HG03060 (cell line): ENCODE measurements at regions not wholly inside any gene's neighbourhood (a gene's known extent, or its start where the extent isn't known, plus 50 kb on each side); places are given as distances from the start of the nearest gene placed in this dataset.

Experiments
- ATAC-seq: cut with Tn5 transposase; IDR thresholded peaks from one replicate; pipeline ENCODE4 v1.9.1; 2021; ENCODE audit warnings: low read depth, moderate number of reproducible peaks; ENCODE audit not compliant: unreplicated experiment

- no peak for ATAC-seq
These were observed 87.6 kb upstream of the TLE3 start for GRCh38 chr15:70185251-70185711.

DNA sequence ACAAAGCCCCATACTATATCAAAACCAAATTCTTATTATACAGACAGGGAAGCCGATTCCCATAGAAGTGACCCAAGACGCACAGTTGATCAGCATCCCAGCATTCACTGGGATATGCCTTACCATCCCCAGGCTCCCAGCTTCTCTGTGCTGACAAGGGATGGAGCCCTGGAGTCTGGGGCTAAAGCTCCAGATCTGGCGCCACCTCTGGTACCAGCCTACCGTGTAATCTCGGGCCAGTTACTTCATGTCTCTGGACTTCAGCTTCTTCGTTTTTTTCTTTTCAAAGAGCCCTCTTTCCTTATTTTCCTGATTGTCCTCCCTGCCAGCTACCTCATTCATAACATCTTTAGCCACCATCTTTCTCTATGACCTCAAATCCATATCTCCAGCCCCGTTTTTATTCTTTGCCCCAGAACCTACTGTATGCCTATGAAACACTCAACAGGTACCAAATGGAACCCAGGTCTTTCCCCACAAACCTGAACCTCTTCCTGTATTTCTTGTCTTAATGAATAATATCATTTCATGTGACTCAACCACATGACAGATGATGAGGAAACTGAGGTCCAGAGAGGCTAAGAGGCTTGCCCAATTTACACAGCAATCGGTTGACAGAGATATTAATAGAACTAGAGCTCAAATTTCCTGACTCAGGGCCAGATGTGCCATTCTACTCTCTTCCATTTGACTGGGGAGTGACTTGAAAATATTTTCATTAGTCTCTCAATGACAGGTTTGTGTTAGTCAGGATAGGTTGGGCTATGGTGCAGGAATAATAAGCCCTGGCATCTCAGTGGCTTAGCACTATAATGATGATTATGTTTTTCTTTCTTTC lies 85.4 kb upstream of the TLE3 start:
- ATAC-seq: no peak

DNA sequence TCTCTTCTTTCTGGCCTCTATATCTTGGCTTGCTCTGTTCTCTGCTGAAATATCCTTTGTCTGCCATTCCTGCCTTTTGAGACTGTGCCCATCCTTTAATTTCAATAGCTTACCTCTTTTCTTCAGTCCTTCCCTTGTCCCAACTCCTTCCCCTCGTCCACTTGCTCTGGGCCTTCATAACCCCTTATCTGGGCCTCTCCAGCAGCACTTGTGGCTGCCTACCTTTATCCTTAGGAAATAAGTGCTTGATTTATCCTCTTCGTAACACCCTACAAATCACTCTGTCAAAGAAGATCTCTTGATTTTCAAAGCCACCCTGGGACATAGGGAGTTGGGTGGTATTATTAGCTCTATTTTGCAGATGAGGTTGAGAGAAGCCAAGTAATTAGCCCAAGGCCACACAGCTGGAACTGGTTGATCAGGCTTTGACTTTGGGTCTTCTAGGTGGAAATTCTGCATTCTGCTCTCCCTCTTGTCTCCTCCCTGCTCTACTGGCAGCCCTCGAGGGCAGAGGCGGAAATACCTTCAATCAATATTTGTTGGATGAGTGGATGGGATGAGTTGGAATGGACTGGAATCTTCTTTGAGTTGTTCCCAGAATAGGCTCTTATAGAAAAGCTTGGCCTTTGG lies 84.0 kb upstream of the TLE3 start:
- ATAC-seq: no peak

GRCh38 chr15:70180186-70180875 lies 82.6 kb upstream of the TLE3 start:
- ATAC-seq: no peak

- ATAC-seq: no peak
These were observed 81.7 kb upstream of the TLE3 start for GRCh38 chr15:70179309-70179892.

GRCh38 chr15:70178335-70179084 lies 80.8 kb upstream of the TLE3 start:
- ATAC-seq: no peak

- no peak for ATAC-seq
These were observed 75.0 kb upstream of the TLE3 start for GRCh38 chr15:70172566-70173225.

DNA sequence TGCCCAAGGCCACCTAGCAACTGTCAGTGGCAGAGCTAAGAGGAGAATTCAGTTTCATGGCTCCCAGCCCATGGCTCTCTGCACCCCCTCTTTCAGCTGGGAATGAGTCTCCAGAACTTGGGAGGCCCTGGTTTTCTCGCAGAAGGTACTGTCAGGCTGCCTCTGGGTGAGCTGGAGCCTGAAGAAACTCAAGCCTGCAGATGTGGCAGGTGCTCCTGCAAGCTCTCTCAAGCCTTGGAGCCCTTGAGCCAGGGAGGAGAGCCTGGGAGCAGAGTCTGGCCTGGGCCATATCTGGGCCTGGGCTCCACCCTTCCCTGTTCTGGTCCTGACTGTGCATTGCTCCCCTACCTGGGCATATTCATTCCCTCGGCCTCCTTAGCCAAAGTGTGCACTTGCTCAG lies 74.4 kb upstream of the TLE3 start:
- no peak for ATAC-seq

DNA sequence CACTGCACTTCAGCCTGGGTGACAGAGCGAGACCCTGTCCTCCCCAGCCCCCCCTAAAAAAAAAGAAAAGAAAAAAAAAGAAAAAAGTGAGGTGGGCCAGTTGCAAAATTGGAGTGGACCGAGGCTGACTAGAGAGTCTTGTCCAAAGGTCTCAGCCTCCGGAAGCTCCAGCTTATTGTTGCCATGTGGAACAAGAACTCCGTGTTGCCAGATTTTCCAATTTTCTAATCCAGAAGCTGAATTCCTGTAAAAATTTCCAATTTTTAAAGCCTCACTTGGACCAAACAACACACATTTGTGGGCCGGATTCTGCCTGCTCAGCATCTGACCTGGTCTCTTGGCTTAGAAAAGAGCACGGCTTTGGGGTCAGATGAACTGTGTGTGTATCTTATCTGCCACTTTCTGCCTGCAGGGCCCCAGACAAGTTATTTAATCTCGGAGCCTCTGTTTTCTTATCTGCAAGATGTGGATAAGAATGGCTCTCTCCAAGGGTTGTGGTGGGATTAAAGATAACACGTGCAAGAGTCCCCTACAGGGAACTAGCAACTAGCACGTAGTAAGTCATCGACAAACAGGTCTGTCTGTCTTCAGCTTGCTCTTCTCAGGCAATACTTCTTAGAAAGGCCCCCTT lies 73.7 kb upstream of the TLE3 start:
- no peak for ATAC-seq

DNA sequence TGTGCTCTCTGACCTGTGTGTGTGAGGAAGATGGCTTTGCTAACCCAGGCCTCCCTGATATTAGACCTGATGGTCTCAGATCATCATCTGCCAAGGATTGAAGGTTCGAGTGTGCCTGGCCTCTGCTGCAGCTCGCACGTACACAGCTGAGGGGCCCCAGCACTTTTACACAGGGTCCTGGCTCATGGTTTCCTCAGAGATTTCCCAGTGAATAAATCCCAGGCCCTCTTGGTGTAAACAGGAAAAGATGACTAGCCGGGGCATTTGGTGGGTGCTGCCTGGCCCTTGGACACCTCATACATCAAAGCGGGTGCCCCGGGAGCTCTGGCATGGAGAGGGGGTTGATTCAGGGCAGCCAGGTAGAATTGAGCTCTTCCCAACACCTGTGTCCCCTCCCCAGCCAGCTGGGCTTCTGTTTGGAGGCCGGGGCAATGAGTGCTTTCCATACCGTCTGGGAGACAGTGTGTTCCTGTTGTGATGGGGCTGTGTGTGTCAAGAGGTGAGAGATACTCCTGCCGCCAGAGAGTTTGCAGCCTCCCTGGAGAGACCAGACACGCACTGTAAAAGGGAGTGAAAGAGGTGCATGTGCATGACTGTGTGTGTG lies 72.5 kb upstream of the TLE3 start:
- ATAC-seq: no peak

GRCh38 chr15:70169147-70169546 lies 71.4 kb upstream of the TLE3 start:
- ATAC-seq: no peak

GRCh38 chr15:70167155-70167554 lies 69.4 kb upstream of the TLE3 start:
- ATAC-seq: no peak

- ATAC-seq: no peak
These were observed 68.9 kb upstream of the TLE3 start for GRCh38 chr15:70166506-70167087.

DNA sequence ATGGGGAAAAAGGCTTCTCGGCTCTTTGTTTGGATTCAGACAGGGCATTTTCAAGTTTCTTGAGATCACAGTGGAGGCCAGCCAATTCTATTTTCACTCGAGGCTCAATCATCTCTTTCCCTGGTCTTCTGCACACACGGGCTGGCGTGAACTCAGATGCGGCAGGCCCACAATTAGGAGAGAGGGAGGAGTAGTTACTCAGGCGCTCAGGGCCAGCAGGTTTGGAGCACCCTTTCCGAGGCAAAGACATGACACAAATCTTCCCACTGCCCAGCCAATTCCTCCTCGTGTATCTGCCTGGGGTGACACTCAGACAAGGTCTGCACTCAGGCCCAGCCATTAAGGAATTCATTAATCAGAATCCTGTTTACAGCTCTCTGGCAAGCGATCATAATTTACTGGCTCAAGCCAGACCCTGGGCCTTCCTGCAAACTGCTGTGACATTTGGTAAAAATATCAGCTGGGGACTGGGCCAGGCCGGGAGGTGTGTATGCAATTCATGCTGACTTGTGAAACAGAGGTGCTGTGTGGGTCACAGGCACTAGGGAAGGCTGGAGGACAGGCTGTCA lies 68.1 kb upstream of the TLE3 start:
- no peak for ATAC-seq

DNA sequence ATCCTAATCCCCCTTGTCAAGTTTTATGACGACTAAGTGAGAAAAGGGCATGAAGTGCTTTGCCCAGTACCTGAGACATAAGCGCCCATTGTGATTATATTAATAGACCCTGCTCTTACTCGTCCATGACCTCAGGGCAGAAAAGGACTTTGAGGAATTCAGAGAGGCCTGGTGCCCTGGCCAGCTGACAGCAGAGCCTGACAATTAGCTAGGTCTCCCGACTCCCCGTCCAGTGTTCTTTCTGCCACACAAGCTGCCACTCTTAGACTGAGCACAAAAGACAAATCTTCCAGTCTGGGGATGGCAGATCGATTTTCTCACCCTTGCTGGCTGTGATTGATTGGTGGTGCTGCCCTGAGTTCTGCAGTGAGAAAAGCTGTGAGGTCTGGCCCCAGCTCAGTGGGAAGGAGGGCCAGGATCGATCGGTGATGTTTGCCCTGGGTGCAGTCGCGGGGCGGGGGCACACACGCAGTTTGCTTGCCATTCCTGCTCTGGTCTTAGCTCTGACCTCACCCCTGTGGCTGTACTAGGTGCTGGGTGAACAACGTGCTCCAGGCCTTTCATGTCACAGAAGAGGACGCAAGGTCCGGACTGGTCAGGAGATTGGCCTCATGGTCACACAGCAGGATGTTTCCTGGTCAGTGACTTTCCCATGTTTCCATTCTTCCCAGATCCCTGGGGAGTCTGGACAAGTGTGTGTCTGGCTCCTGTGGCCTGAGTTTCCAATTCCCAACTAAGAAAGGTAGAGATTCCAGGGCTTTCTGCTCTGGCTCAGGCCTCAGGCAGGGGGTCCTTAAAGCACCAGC lies 67.4 kb upstream of the TLE3 start:
- no peak for ATAC-seq

- no peak for ATAC-seq
These were observed 66.6 kb upstream of the TLE3 start for GRCh38 chr15:70164156-70164900.
